Chondrocyte (in vitro differentiated cells): ENCODE measurements at regions not wholly inside any gene's neighbourhood (a gene's known extent, or its start where the extent isn't known, plus 50 kb on each side); places are given as distances from the start of the nearest gene placed in this dataset.

Experiments used
- DNase-seq: peaks from one replicate; pipeline ENCODE4 v3.0.0; 2021; ENCODE audit warnings: mixed read lengths, low spot score
- H3K27ac Mint-ChIP-seq: one replicate; pipeline ENCODE4 v1.8.0; 2021; ENCODE audit warnings: mild to moderate bottlenecking, moderate library complexity, mixed read lengths; ENCODE audit not compliant: unreplicated experiment
- H3K27me3 Mint-ChIP-seq: 2 replicates; pipeline ENCODE4 v1.8.0; 2021; ENCODE audit warnings: low read depth, mixed read lengths
- H3K36me3 Mint-ChIP-seq: 2 replicates; pipeline ENCODE4 v1.8.0; 2021; ENCODE audit warnings: low read depth, mixed read lengths
- H3K4me1 Mint-ChIP-seq: 2 replicates; pipeline ENCODE4 v1.8.0; 2021; ENCODE audit warnings: low read depth, mild to moderate bottlenecking, mixed read lengths
- H3K4me3 Mint-ChIP-seq: one replicate; pipeline ENCODE4 v1.8.0; 2021; ENCODE audit warnings: mild to moderate bottlenecking, moderate library complexity, mixed read lengths; ENCODE audit not compliant: unreplicated experiment
- H3K9me3 Mint-ChIP-seq: 2 replicates; pipeline ENCODE4 v1.8.0; 2021; ENCODE audit warnings: low read depth, mixed read lengths
- CTCF ChIP-seq: fragments of 200-600 bp; sonication (generic); IDR thresholded peaks from 2 replicates; pipeline ENCODE4 v1.5.0; 2021; ENCODE audit warnings: antibody characterized with exemption, mild to moderate bottlenecking, moderate library complexity

- no peaks in the 10 kb centered on the region for H3K27me3 Mint-ChIP-seq
- peak; percentile 20 for TF ChIP-seq CTCF
- H3K4me1 Mint-ChIP-seq = peaks cover 12% of the 10 kb centered on the region
- H3K9me3 Mint-ChIP-seq = peaks cover 7% of the 10 kb centered on the region
- no peak overlapping the region for H3K4me3 Mint-ChIP-seq
- no peak for DNase-seq
- peaks cover 1% of the 10 kb centered on the region for H3K36me3 Mint-ChIP-seq
- H3K27ac Mint-ChIP-seq = no peak overlapping the region
These were observed 206.5 kb upstream of the SH3BP4 start for GRCh38 chr2:234745347-234745746.

DNA sequence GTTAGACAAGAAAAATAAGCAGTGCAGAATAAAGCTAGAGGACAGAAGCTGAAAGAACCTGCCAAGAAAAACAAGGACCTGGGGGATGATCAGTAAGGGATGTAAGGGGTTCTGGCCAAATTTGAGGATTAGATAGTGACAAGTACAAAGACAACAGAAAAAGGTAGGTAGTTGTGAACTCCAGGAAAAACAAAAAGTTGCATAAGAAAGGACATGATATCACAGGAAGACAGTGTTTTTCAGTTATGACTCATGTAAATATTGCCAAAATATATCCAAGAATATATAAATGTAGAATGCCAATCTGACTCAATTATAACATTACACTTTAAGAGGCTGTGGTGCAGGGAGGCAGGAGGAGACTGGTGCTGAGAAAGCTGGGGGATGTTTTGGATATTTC is 209.8 kb upstream of the SH3BP4 start:
- Mint-ChIP-seq H3K4me3 (no peak overlapping the region), H3K36me3 (peaks cover 1% of the 10 kb centered on the region), H3K27ac (peak overlapping the region; percentile 19), H3K27me3 (no peaks in the 10 kb centered on the region), H3K9me3 (peaks cover 7% of the 10 kb centered on the region), H3K4me1 (peaks cover 12% of the 10 kb centered on the region)
- no peak for TF ChIP-seq CTCF
- no peak for DNase-seq

GRCh38 chr2:234739061-234739460 is 212.8 kb upstream of the SH3BP4 start:
- peaks cover 3% of the 10 kb centered on the region for H3K36me3 Mint-ChIP-seq
- peaks cover 12% of the 10 kb centered on the region for H3K4me1 Mint-ChIP-seq
- H3K27ac Mint-ChIP-seq = no peak overlapping the region
- no peak for TF ChIP-seq CTCF
- peaks cover 11% of the 10 kb centered on the region for H3K9me3 Mint-ChIP-seq
- no peaks in the 10 kb centered on the region for H3K27me3 Mint-ChIP-seq
- DNase-seq = no peak
- no peak overlapping the region for H3K4me3 Mint-ChIP-seq

DNA sequence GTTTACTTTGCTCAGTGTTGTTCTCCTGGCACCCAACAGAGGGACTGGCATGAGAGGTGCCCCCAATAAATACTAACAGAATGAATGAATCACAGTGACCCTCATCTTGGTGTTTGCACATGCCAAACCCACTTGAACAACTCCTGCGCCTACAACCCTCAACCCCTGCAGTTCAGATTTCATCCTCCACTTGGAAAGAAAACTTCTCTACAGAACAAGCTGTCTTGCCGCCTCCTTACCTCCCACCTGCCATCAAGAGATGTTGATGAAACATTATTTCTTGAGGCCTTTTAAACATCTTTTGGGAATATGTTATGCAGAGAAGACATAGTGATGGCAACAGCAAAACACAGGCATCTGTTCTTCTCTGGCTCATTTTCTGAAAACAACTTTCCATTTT is 216.0 kb upstream of the SH3BP4 start:
- Mint-ChIP-seq H3K36me3 (peaks cover 3% of the 10 kb centered on the region), H3K9me3 (peaks cover 4% of the 10 kb centered on the region), H3K4me1 (no peaks in the 10 kb centered on the region), H3K27me3 (no peaks in the 10 kb centered on the region), H3K27ac (no peak overlapping the region), H3K4me3 (no peak overlapping the region)
- no peak for TF ChIP-seq CTCF
- DNase-seq = no peak

DNA sequence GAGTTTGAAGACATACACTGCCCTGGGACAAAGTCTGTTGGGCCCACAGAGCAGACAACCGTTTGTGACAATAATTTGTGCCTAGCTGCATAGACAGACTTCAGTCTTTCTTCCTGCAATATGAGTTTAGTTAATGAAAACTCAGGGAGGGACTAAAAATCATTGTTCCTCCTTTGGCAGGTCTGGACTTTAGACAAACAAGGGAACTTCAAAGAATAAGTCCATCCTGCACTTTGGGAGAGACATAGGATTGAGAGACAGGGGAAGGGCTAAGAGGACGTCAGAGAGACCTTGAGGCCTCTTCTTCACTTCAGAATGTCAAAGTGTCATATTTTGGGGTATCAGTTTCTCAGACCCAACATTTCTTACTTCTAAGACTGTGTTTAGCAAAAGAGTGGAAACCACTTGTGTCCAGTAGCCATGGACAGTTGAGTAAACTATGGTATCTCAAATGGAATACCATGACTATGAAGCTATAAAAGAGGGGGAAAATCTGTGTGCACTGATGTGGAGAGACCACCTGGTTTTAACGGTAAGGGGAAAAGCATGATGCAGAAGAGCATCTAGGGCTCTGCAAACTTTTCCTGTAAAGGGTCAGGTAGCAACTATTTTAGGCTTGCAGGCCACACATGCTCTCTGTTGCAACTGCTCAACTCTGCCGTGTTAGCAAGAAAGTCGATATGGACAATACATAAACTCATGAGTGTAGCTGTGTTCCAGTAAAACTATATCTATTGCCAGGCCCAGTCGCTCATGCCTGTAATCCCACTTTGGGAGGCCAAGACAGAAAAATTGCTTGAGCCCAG is 217.8 kb upstream of the SH3BP4 start:
- Mint-ChIP-seq H3K27me3 (no peaks in the 10 kb centered on the region), H3K36me3 (peaks cover 3% of the 10 kb centered on the region), H3K4me1 (no peaks in the 10 kb centered on the region), H3K27ac (no peak overlapping the region), H3K4me3 (no peak overlapping the region), H3K9me3 (peaks cover 4% of the 10 kb centered on the region)
- no peak for TF ChIP-seq CTCF
- DNase-seq = no peak
